Esophagus squamous epithelium (tissue), 4 donors: ENCODE measurements at regions not wholly inside any gene's neighbourhood (a gene's known extent, or its start where the extent isn't known, plus 50 kb on each side); places are given as distances from the start of the nearest gene placed in this dataset.

Source experiments
- CTCF ChIP-seq, 6 experiments: fragments of 450-650 bp in 4 of 6; fragments of 200-600 bp in 2 of 6; sonication (generic) in 2 of 6; IDR thresholded peaks; one replicate each; pipeline ENCODE4 v1.5.1; 2016 to 2019; ENCODE audit warnings: antibody characterized with exemption in 6 of 6, mild to moderate bottlenecking in 4 of 6, moderate library complexity in 4 of 6
- POLR2A ChIP-seq, 4 donors: fragments of 450-650 bp; IDR thresholded peaks; one replicate each; pipeline ENCODE4 v1.6.1; 2017; ENCODE audit warnings: antibody characterized with exemption in 4 of 4, mild to moderate bottlenecking in 4 of 4, moderate library complexity in 3 of 4

- no peak for TF ChIP-seq CTCF (IDR thresholded peaks at IDR 0.05)
- no peak for TF ChIP-seq POLR2A (IDR thresholded peaks at IDR 0.05)
These were observed 57.7 kb upstream of the FAM181A start for GRCh38 chr14:93869427-93869826.
